ENCODE measurements at regions not wholly inside any gene's neighbourhood (a gene's known extent, or its start where the extent isn't known, plus 50 kb on each side); places are given as distances from the start of the nearest gene placed in this dataset.
"Not testable (repeated sequence)": the region's sequence is repeated elsewhere in the genome, so short reads cannot be mapped to it uniquely, and the experiment has no call there.

- DNase-seq (ENCODE audit: low spot score): no peak
- in situ Hi-C loops (cut with MboI; ENCODE audit: low pct_unique_long_range_greater_than_20kb, low sequenced_read_pairs, unreplicated experiment): no loop called here
- TF ChIP-seq, protein P1, sequence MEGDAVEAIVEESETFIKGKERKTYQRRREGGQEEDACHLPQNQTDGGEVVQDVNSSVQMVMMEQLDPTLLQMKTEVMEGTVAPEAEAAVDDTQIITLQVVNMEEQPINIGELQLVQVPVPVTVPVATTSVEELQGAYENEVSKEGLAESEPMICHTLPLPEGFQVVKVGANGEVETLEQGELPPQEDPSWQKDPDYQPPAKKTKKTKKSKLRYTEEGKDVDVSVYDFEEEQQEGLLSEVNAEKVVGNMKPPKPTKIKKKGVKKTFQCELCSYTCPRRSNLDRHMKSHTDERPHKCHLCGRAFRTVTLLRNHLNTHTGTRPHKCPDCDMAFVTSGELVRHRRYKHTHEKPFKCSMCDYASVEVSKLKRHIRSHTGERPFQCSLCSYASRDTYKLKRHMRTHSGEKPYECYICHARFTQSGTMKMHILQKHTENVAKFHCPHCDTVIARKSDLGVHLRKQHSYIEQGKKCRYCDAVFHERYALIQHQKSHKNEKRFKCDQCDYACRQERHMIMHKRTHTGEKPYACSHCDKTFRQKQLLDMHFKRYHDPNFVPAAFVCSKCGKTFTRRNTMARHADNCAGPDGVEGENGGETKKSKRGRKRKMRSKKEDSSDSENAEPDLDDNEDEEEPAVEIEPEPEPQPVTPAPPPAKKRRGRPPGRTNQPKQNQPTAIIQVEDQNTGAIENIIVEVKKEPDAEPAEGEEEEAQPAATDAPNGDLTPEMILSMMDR (IDR thresholded peaks at IDR 0.05; ENCODE audit: extremely low read depth, insufficient read depth, missing control alignments): no peak
Measured at GRCh38 chr6:114634016-114634415, 291.2 kb upstream of the HS3ST5 start.

DNA sequence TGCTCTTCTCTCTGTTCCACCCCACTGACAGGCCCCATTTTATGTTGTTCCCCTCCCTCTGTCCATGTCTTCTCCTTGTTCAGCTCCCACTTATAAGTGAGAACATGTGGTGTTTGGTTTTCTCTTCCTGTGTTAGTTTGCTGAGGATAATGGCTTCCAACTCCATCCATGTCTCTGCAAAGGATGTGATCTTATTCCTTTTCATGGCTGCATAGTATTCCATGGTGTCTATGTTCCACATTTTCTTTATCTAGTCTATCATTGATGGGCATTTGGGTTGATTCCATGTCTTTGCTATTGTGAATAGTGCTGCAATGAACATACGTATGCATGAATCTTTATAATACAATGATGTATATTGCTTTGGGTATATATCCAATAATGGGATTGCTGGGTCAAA lies 283.4 kb upstream of the HS3ST5 start:
- DNase-seq (ENCODE audit: low spot score); in situ Hi-C loops (cut with MboI; ENCODE audit: low pct_unique_long_range_greater_than_20kb, low sequenced_read_pairs, unreplicated experiment): not testable (repeated sequence)

DNA sequence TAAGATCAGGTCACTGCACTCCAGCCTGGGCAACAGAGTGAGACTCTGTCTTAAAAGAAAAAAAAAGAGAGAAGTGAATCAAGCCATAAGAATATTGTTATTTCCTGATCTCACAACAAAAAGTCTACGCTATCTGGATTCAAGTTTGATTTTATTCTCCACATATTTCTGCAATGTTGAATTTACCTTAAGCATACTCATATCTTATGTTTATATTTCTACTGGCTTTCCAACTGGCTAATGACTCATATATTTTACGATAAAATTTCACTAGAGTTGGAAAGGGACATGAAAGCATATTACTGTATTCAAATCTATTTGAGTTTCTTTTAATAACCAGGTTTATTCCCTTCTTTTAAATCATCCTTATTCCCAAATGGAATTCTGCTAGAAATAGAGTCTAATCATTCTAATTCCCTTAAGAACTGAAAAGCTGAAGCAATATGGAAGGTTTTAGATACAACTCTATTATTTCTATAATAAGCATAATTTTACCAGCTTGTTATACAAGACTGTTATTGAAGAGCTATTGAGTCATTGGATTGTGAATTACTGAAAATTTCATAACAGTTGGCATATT lies 276.9 kb upstream of the HS3ST5 start:
- in situ Hi-C loops (cut with MboI; ENCODE audit: low pct_unique_long_range_greater_than_20kb, low sequenced_read_pairs, unreplicated experiment): no loop called here
- TF ChIP-seq, protein P1 (IDR thresholded peaks at IDR 0.05; ENCODE audit: extremely low read depth, insufficient read depth, missing control alignments): no peak
- no peak for DNase-seq (ENCODE audit: low spot score)

DNA sequence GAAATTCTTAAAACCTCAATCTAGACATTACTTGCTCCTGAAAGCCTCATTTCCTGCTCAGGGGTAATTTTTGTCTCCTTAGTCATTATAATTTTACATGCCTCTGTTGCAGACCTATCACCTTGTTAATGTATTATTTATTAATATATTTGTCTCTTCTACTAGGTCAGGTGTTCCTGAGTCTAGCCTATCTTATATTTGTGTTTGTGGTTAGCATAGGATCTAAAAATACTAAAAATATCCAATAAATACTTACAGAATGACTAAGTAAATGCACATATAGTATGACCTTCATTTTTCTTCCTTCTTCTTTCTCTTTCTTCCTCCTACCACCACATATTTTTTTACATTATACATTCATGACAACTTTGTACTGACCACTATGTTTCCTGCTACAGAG lies 268.9 kb upstream of the HS3ST5 start:
- no peak for DNase-seq (ENCODE audit: low spot score)
- in situ Hi-C loops (cut with MboI; ENCODE audit: low pct_unique_long_range_greater_than_20kb, low sequenced_read_pairs, unreplicated experiment): no loop called here
- TF ChIP-seq, protein P1 (IDR thresholded peaks at IDR 0.05; ENCODE audit: extremely low read depth, insufficient read depth, missing control alignments): no peak

DNA sequence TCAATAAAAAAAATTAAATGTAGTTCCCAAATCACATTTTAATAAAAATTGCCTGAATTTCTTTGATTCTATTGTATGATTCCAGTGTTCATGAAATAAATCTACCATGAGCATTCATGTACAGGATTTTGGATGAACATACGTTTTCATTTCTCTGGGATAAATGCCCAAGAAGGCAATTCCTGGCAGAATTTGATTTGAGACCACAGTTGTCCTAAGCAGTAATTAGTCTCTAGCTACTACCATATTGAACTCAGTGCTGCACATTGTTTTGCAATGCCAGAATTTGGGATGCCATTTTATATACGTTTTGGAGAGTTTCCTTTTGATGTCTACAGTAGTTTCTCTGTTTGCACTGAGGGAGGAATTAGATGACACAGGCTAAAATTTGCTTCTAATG lies 265.3 kb upstream of the HS3ST5 start:
- TF ChIP-seq, protein P1 (IDR thresholded peaks at IDR 0.05; ENCODE audit: extremely low read depth, insufficient read depth, missing control alignments): no peak
- in situ Hi-C loops (cut with MboI; ENCODE audit: low pct_unique_long_range_greater_than_20kb, low sequenced_read_pairs, unreplicated experiment): no loop called here
- DNase-seq (ENCODE audit: low spot score): no peak

DNA sequence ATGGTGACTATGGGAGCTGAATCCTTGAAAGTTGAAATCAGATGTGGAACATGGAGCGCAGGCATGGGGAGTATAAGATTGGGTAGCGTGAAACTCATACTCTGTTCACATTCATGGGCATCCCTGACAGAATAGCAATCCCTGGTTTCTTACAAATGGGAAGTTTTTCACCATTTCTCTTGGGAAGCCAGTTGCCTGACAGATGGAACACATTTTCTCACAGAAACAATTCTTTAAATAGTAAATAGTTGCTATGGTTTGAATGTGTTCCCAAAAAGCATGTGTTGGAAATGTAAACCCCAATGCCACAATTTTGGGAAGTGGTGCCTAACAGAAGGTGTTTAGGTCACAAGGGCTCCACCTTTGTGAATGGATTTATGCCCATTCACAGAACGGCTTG lies 262.8 kb upstream of the HS3ST5 start:
- TF ChIP-seq, protein P1 (IDR thresholded peaks at IDR 0.05; ENCODE audit: extremely low read depth, insufficient read depth, missing control alignments): no peak
- no peak for DNase-seq (ENCODE audit: low spot score)
- in situ Hi-C loops (cut with MboI; ENCODE audit: low pct_unique_long_range_greater_than_20kb, low sequenced_read_pairs, unreplicated experiment): no loop called here

DNA sequence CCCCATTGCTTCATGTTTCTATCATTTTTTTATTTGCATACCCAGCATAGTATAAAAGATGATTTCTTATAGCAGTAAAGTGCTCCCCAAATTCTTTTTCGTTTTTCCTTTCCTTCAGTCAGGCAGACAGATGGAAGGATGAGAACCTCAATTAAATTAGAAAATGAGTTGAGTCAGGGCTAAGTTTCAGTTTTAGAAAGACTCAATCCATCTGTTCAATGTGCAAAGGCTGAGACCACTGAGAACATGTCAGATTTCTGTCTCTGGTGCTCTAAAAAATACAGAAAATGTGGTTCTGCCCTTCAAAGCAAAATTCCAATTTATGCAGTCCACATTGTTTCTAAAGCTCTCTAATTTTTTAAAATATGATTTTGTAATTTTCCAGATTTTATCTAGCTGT lies 257.6 kb upstream of the HS3ST5 start:
- no peak for DNase-seq (ENCODE audit: low spot score)
- in situ Hi-C loops (cut with MboI; ENCODE audit: low pct_unique_long_range_greater_than_20kb, low sequenced_read_pairs, unreplicated experiment): no loop called here
- TF ChIP-seq, protein P1 (IDR thresholded peaks at IDR 0.05; ENCODE audit: extremely low read depth, insufficient read depth, missing control alignments): no peak

Data from GM13977 (cell line).